ENCODE measurements at regions not wholly inside any gene's neighbourhood (a gene's known extent, or its start where the extent isn't known, plus 50 kb on each side); places are given as distances from the start of the nearest gene placed in this dataset.

DNA sequence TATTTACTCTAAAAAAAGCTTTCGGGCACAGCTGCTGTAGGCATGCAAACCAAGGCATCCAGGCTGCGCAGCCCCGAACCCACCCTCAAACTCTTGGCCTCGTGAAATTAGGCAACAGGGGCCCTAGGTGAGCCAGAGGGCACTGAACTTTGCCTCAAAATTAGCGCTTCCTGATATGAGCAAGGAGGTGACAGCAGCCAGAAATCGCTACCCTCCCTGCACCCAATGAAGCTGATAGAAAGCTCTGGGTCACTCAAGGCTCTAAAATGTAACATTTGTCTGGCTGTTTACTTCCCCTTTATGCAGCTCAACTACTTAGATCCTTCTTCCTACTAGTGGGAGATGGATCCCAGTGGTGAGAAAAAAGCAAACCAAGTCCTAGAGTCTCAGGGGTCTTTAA lies 61.8 kb downstream of the PITPNM2 start:
- Mint-ChIP-seq H3K27ac (no peak overlapping the region), H3K9me3 (no peaks in the 10 kb centered on the region), H3K4me3 (no peak overlapping the region), H3K4me1 (ENCODE audit: low read depth) (peaks cover 20% of the 10 kb centered on the region), H3K27me3 (no peaks in the 10 kb centered on the region), H3K36me3 (ENCODE audit: low read depth) (no peaks in the 10 kb centered on the region)
- intact Hi-C loops (cut with micrococcal nuclease): no loop called here
- ChIA-PET CTCF (interaction anchor here (0.6 to 1.9 kb wide), 3 partner anchors 13 to 133 kb away, joined by 3 to 9 read pairs (median 5); no protein-coding TSS in a partner anchor), POLR2A (interaction anchor here (0.8 to 2.6 kb wide), 4 partner anchors 10 to 19 kb away, joined by 3 to 13 read pairs (median 4); no protein-coding TSS in a partner anchor)
- no peak for ATAC-seq
- no peak for DNase-seq
- no peak for TF ChIP-seq CTCF (IDR thresholded peaks at IDR 0.05)

DNA sequence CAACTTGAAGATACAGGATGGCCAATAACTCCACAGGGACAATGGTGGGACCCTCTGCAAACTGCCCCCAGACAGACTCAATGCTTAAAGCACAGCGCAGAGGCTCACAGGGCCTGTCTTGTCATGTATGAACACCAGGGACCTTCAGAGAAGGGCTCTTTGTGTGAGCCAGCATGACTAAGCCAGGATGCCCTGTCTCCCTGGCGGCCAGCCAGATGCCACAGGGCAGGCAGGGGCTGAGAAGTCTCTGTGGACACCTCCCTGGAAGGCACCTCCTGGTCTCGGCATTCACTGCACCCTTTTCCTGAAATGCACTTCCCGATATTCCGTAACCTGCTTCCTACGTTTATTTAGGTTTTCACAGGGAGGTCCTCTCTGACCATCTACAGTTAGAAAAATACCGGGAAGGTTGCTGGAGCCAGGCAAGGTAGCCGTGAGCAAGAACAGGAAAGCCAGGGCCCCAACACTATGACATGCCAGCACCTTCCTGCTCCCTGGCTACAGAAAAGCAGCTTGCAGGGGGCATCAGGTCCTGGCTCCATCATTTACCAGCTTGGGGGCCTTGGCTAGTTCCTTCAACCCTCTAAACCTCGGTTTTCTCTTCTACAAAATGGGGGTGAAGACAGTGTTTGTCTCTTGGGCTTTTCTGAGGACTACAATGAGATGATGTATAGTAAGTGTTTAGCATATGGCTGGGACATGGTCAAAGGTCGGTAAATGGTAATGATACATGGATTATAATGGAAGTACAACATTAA lies 65.0 kb downstream of the PITPNM2 start:
- no peaks in the 10 kb centered on the region for H3K9me3 Mint-ChIP-seq
- no peaks in the 10 kb centered on the region for H3K36me3 Mint-ChIP-seq (ENCODE audit: low read depth)
- no peaks in the 10 kb centered on the region for H3K27me3 Mint-ChIP-seq
- H3K4me1 Mint-ChIP-seq (ENCODE audit: low read depth): peaks cover 24% of the 10 kb centered on the region
- peak; percentile 54 for DNase-seq
- no peak overlapping the region for H3K27ac Mint-ChIP-seq
- intact Hi-C loops (cut with micrococcal nuclease): no loop called here
- no peak overlapping the region for H3K4me3 Mint-ChIP-seq
- no peak for TF ChIP-seq CTCF (IDR thresholded peaks at IDR 0.05)
- ChIA-PET POLR2A (no interaction called here), CTCF (no interaction called here)
- ATAC-seq: peak; percentile 62

- ChIA-PET POLR2A (interaction anchor here (1.7 kb wide), 1 partner anchor 9 kb away, joined by 4 read pairs; no protein-coding TSS in a partner anchor), CTCF (interaction anchor here (1.2 to 2.3 kb wide), 2 partner anchors 10 to 26 kb away, joined by 4 to 12 read pairs; no protein-coding TSS in a partner anchor)
- DNase-seq (no peak), ATAC-seq (no peak)
- H3K27me3 Mint-ChIP-seq: no peaks in the 10 kb centered on the region
- H3K27ac Mint-ChIP-seq: peak overlapping the region; percentile 23
- no peaks in the 10 kb centered on the region for H3K36me3 Mint-ChIP-seq (ENCODE audit: low read depth)
- H3K4me3 Mint-ChIP-seq: no peak overlapping the region
- TF ChIP-seq CTCF (IDR thresholded peaks at IDR 0.05): no peak
- H3K4me1 Mint-ChIP-seq (ENCODE audit: low read depth): peaks cover 22% of the 10 kb centered on the region
- no peaks in the 10 kb centered on the region for H3K9me3 Mint-ChIP-seq
- intact Hi-C loops (cut with micrococcal nuclease): no loop called here
These were observed 65.8 kb downstream of the PITPNM2 start for GRCh38 chr12:123085066-123085465.

- no peaks in the 10 kb centered on the region for H3K9me3 Mint-ChIP-seq
- H3K36me3 Mint-ChIP-seq (ENCODE audit: low read depth): no peaks in the 10 kb centered on the region
- POLR2A ChIA-PET: interaction anchor here (0.9 to 1.7 kb wide), 2 partner anchors 8 to 41 kb away, joined by 3 to 4 read pairs; no protein-coding TSS in a partner anchor
- no peaks in the 10 kb centered on the region for H3K27me3 Mint-ChIP-seq
- CTCF ChIA-PET: interaction anchor here (1.2 to 2.3 kb wide), 2 partner anchors 9 to 25 kb away, joined by 4 to 12 read pairs; no protein-coding TSS in a partner anchor
- no peak for ATAC-seq
- peaks cover 15% of the 10 kb centered on the region for H3K4me1 Mint-ChIP-seq (ENCODE audit: low read depth)
- TF ChIP-seq CTCF (IDR thresholded peaks at IDR 0.05): no peak
- no peak for DNase-seq
- no peak overlapping the region for H3K4me3 Mint-ChIP-seq
- H3K27ac Mint-ChIP-seq: no peak overlapping the region
- intact Hi-C loops (cut with micrococcal nuclease): no loop called here
These were observed 67.0 kb downstream of the PITPNM2 start for GRCh38 chr12:123083661-123084571.

Measured in activated CD8-positive, alpha-beta T cell treated with anti-CD3 and anti-CD28 coated beads for 36 hours (primary cell).